Thyroid gland (tissue), 4 donors: ENCODE measurements at regions not wholly inside any gene's neighbourhood (a gene's known extent, or its start where the extent isn't known, plus 50 kb on each side); places are given as distances from the start of the nearest gene placed in this dataset.

Source experiments
- DNase-seq, 2 donors: peaks; one replicate each; pipeline ENCODE4 v3.0.0-alpha.2; 2019
- H3K27ac ChIP-seq, 3 donors: fragments of 200-600 bp; sonication (generic); 1 replicate in 2 of 3; 2 replicates in 1 of 3; pipeline ENCODE4 v1.5.1; 2016 to 2019; ENCODE audit warnings: mild to moderate bottlenecking in 1 of 3, moderate library complexity in 1 of 3
- H3K27me3 ChIP-seq: fragments of 200-600 bp; sonication (generic); one replicate; pipeline ENCODE4 v1.5.1; 2019
- H3K36me3 ChIP-seq, 2 donors: fragments of 200-600 bp; sonication (generic); one replicate each; pipeline ENCODE4 v1.5.1; 2016 to 2019
- H3K4me1 ChIP-seq, 2 donors: fragments of 200-600 bp; sonication (generic); one replicate each; pipeline ENCODE4 v1.5.1; 2017 to 2019
- H3K4me3 ChIP-seq, 3 donors: fragments of 200-600 bp; sonication (generic); replicated peaks in 1 of 3; 1 replicate in 2 of 3; 2 replicates in 1 of 3; pipeline ENCODE4 v1.5.1; 2016; ENCODE audit warnings: mild to moderate bottlenecking in 1 of 3
- H3K9me3 ChIP-seq: fragments of 200-600 bp; sonication (generic); one replicate; pipeline ENCODE4 v1.5.1; 2017
- POLR2A ChIP-seq, 2 donors: fragments of 450-650 bp; IDR thresholded peaks; one replicate each; pipeline ENCODE4 v1.6.1; 2017; ENCODE audit warnings: antibody characterized with exemption in 2 of 2, mild to moderate bottlenecking in 2 of 2, moderate library complexity in 1 of 2
- WGBS, 2 donors: methylation state at CpG; one replicate each; pipeline ENCODE4 v1.1.5; 2017; 5-methylcytosine and 5-hydroxymethylcytosine counted together
- intact Hi-C: fragments of 100-400 bp; cut with DNase I; formaldehyde crosslinking; loops from one replicate; pipeline ENCODE4 v1.15.1; 2023
- TF ChIP-seq, protein P1 (sequence below), 6 experiments: fragments of 200-600 bp in 3 of 6; fragments of 450-650 bp in 3 of 6; sonication (generic) in 3 of 6; IDR thresholded peaks; one replicate each; pipeline ENCODE4 v1.5.1; 2016 to 2019; ENCODE audit warnings: antibody characterized with exemption in 6 of 6, mild to moderate bottlenecking in 2 of 6, inconsistent platforms in 1 of 6, moderate library complexity in 1 of 6

DNA sequence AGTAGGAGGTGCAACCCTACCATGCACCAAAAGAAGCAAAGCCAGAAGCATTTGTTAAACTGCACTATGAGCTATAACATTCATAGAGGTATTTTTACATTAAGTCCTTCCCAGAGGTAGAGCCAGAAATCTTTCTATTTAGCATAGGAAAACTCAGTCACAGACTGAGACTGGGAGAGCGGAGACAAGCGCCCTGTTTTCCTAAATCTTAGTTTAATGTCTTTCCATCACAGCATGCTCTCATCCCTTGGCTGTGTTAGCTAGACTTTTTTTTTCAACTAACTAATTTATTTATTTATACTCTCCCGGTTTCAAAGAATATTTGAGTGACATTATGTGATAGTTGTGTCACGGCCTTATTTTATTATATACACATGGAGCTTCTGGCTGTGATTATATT lies 304.1 kb downstream of the LMX1A start:
- no peak for DNase-seq
- H3K27ac ChIP-seq, result no peak overlapping the region
- H3K36me3 ChIP-seq, result no peaks in the 10 kb centered on the region
- WGBS, 2 donors, result 87% methylated on average over 4 of the region's 4 CpGs
- H3K27me3 ChIP-seq, result no peaks in the 10 kb centered on the region
- intact Hi-C loops, result no loop called here
- H3K4me1 ChIP-seq, result no peaks in the 10 kb centered on the region
- no peaks in the 10 kb centered on the region for H3K9me3 ChIP-seq
- no peak overlapping the region for H3K4me3 ChIP-seq
- TF ChIP-seq POLR2A (IDR thresholded peaks at IDR 0.05), result no peak
- TF ChIP-seq, protein P1, sequence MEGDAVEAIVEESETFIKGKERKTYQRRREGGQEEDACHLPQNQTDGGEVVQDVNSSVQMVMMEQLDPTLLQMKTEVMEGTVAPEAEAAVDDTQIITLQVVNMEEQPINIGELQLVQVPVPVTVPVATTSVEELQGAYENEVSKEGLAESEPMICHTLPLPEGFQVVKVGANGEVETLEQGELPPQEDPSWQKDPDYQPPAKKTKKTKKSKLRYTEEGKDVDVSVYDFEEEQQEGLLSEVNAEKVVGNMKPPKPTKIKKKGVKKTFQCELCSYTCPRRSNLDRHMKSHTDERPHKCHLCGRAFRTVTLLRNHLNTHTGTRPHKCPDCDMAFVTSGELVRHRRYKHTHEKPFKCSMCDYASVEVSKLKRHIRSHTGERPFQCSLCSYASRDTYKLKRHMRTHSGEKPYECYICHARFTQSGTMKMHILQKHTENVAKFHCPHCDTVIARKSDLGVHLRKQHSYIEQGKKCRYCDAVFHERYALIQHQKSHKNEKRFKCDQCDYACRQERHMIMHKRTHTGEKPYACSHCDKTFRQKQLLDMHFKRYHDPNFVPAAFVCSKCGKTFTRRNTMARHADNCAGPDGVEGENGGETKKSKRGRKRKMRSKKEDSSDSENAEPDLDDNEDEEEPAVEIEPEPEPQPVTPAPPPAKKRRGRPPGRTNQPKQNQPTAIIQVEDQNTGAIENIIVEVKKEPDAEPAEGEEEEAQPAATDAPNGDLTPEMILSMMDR (IDR thresholded peaks at IDR 0.05), result no peak

- intact Hi-C loops, result no loop called here
- DNase-seq, result no peak
- H3K4me1 ChIP-seq, result no peaks in the 10 kb centered on the region
- H3K36me3 ChIP-seq, result no peaks in the 10 kb centered on the region
- H3K4me3 ChIP-seq, result no peak overlapping the region
- no peaks in the 10 kb centered on the region for H3K9me3 ChIP-seq
- TF ChIP-seq POLR2A (IDR thresholded peaks at IDR 0.05), result no peak
- TF ChIP-seq, protein P1 (IDR thresholded peaks at IDR 0.05), result no peak
- WGBS, 2 donors, result 33 to 49% methylated on average over 5 of the region's 5 CpGs
- no peak overlapping the region for H3K27ac ChIP-seq
- no peaks in the 10 kb centered on the region for H3K27me3 ChIP-seq
Measured at GRCh38 chr1:165050246-165050645, 306.3 kb downstream of the LMX1A start.

- 38 to 39% methylated on average over 10 of the region's 10 CpGs for WGBS, 2 donors
Measured at GRCh38 chr1:165047994-165048393, 308.5 kb downstream of the LMX1A start.

GRCh38 chr1:165045902-165046301 lies 310.6 kb downstream of the LMX1A start:
- intact Hi-C loops, result no loop called here
- Histone ChIP-seq H3K27ac (no peak overlapping the region), H3K4me3 (no peak overlapping the region), H3K4me1 (no peaks in the 10 kb centered on the region), H3K36me3 (no peaks in the 10 kb centered on the region), H3K27me3 (no peaks in the 10 kb centered on the region), H3K9me3 (no peaks in the 10 kb centered on the region)
- WGBS, 2 donors, result 75 to 93% methylated on average over 3 to 4 of the region's 4 CpGs
- DNase-seq, result no peak
- TF ChIP-seq, protein P1 (IDR thresholded peaks at IDR 0.05), result no peak
- no peak for TF ChIP-seq POLR2A (IDR thresholded peaks at IDR 0.05)

More at GRCh38 chr1:165047994-165048393, 308.5 kb downstream of the LMX1A start:
- TF ChIP-seq, protein P1 (IDR thresholded peaks at IDR 0.05), result no peak
- TF ChIP-seq POLR2A (IDR thresholded peaks at IDR 0.05), result no peak
- Histone ChIP-seq H3K9me3 (no peaks in the 10 kb centered on the region), H3K27ac (no peak overlapping the region), H3K27me3 (no peaks in the 10 kb centered on the region), H3K36me3 (no peaks in the 10 kb centered on the region), H3K4me3 (no peak overlapping the region), H3K4me1 (no peaks in the 10 kb centered on the region)
- intact Hi-C loops, result no loop called here
- DNase-seq, result no peak

DNA sequence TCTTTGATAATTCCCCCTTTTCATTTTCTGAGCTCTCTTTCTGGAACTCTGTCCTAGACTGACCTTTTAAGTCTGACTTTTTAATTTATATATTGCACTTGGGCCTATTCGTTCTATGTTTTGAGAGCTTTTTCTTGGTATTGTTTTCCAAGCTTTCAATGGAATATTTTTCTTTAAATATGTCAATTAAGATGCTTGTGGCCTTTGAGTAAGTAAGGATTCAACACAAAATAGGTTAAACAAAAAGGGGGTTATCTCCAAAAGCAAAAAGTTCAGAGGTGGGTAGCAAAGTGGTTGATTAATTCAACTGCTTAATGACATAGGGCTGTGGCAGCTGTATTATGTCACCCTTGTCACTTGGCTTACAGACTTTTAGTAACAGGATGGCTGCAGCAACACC lies 315.9 kb downstream of the LMX1A start:
- Histone ChIP-seq H3K27ac (no peak overlapping the region), H3K36me3 (no peaks in the 10 kb centered on the region), H3K4me3 (no peak overlapping the region), H3K27me3 (no peaks in the 10 kb centered on the region), H3K4me1 (no peaks in the 10 kb centered on the region), H3K9me3 (no peaks in the 10 kb centered on the region)
- intact Hi-C loops, result no loop called here
- 75 to 85% methylated on average over 1 of the region's 1 CpG for WGBS, 2 donors
- TF ChIP-seq POLR2A (IDR thresholded peaks at IDR 0.05), result no peak
- TF ChIP-seq, protein P1 (IDR thresholded peaks at IDR 0.05), result no peak
- DNase-seq, result no peak
